ENCODE measurements at regions not wholly inside any gene's neighbourhood (a gene's known extent, or its start where the extent isn't known, plus 50 kb on each side); places are given as distances from the start of the nearest gene placed in this dataset.
"Not testable (repeated sequence)": the region's sequence is repeated elsewhere in the genome, so short reads cannot be mapped to it uniquely, and the experiment has no call there.

- Histone ChIP-seq H3K4me1 (ENCODE audit: control insufficient read depth, insufficient read depth, low read length) (no peaks in the 10 kb centered on the region), H3K4me3 (ENCODE audit: low read depth in 2 of 2, low read length in 2 of 2) (no peak overlapping the region), H3K9me3 (ENCODE audit: control insufficient read depth, insufficient read depth, low read depth, low read length) (no peaks in the 10 kb centered on the region), H3K36me3 (ENCODE audit: control insufficient read depth, insufficient read depth, low read length) (no peaks in the 10 kb centered on the region), H3K27me3 (ENCODE audit: control insufficient read depth, insufficient read depth, low read length) (no peaks in the 10 kb centered on the region), H3K27ac (ENCODE audit: low read length) (no peak overlapping the region)
- no peak for TF ChIP-seq REST (IDR thresholded peaks at IDR 0.05; ENCODE audit: insufficient read depth in 1 of 2, low read depth in 2 of 2, low read length in 1 of 2)
- TF ChIP-seq SIN3A (IDR thresholded peaks at IDR 0.05; ENCODE audit: borderline replicate concordance, insufficient read depth, low read depth, low read length): no peak
- TF ChIP-seq TCF7L2 (IDR thresholded peaks at IDR 0.05; ENCODE audit: low read depth, low read length): no peak
- TF ChIP-seq CTCF (IDR thresholded peaks at IDR 0.05): no peak
- TF ChIP-seq POLR2AphosphoS5 (IDR thresholded peaks at IDR 0.05; ENCODE audit: low read depth, low read length): no peak
- intact Hi-C loops (cut with micrococcal nuclease; ENCODE audit: unreplicated experiment) (no loop called here), in situ Hi-C loops (cut with HindIII; ENCODE audit: low pct_unique_long_range_greater_than_20kb, low sequenced_read_pairs) (no loop called here)
- ATAC-seq (no peak), DNase-seq (ENCODE audit: low read depth, low spot score) (no peak)
- POLR2A ChIA-PET: no interaction called here
- CTCF ChIA-PET: no interaction called here
- BruUV-seq (replicated peaks): no TSS peak
Observed at GRCh38 chr6:11848346-11848651, 69.7 kb upstream of the ADTRP start.

GRCh38 chr6:11847515-11848345 lies 69.1 kb upstream of the ADTRP start:
- TF ChIP-seq CTCF (IDR thresholded peaks at IDR 0.05) (no peak), TCF7L2 (IDR thresholded peaks at IDR 0.05; ENCODE audit: low read depth, low read length) (no peak), POLR2AphosphoS5 (IDR thresholded peaks at IDR 0.05; ENCODE audit: low read depth, low read length) (no peak), SIN3A (IDR thresholded peaks at IDR 0.05; ENCODE audit: borderline replicate concordance, insufficient read depth, low read depth, low read length) (no peak), REST (IDR thresholded peaks at IDR 0.05; ENCODE audit: insufficient read depth in 1 of 2, low read depth in 2 of 2, low read length in 1 of 2) (no peak)
- intact Hi-C loops (cut with micrococcal nuclease; ENCODE audit: unreplicated experiment): no loop called here
- DNase-seq (ENCODE audit: low read depth, low spot score) (no peak), ATAC-seq (no peak)
- ChIA-PET POLR2A (no interaction called here), CTCF (no interaction called here)
- no peaks in the 10 kb centered on the region for H3K27me3 ChIP-seq (ENCODE audit: control insufficient read depth, insufficient read depth, low read length)
- no peaks in the 10 kb centered on the region for H3K4me1 ChIP-seq (ENCODE audit: control insufficient read depth, insufficient read depth, low read length)
- no peak overlapping the region for H3K27ac ChIP-seq (ENCODE audit: low read length)
- H3K4me3 ChIP-seq (ENCODE audit: low read depth in 2 of 2, low read length in 2 of 2): no peak overlapping the region
- no TSS peak for BruUV-seq (replicated peaks)
- in situ Hi-C loops (cut with HindIII; ENCODE audit: low pct_unique_long_range_greater_than_20kb, low sequenced_read_pairs): no loop called here
- no peaks in the 10 kb centered on the region for H3K36me3 ChIP-seq (ENCODE audit: control insufficient read depth, insufficient read depth, low read length)
- H3K9me3 ChIP-seq (ENCODE audit: control insufficient read depth, insufficient read depth, low read depth, low read length): no peaks in the 10 kb centered on the region

- BruUV-seq (replicated peaks); ATAC-seq; POLR2A ChIA-PET; H3K9me3 ChIP-seq (ENCODE audit: control insufficient read depth, insufficient read depth, low read depth, low read length); in situ Hi-C loops (cut with HindIII; ENCODE audit: low pct_unique_long_range_greater_than_20kb, low sequenced_read_pairs); H3K27ac ChIP-seq (ENCODE audit: low read length); intact Hi-C loops (cut with micrococcal nuclease; ENCODE audit: unreplicated experiment); H3K27me3 ChIP-seq (ENCODE audit: control insufficient read depth, insufficient read depth, low read length); CTCF ChIA-PET; DNase-seq (ENCODE audit: low read depth, low spot score); H3K4me1 ChIP-seq (ENCODE audit: control insufficient read depth, insufficient read depth, low read length); H3K4me3 ChIP-seq (ENCODE audit: low read depth in 2 of 2, low read length in 2 of 2); H3K36me3 ChIP-seq (ENCODE audit: control insufficient read depth, insufficient read depth, low read length): not testable (repeated sequence)
Observed at GRCh38 chr6:11847068-11847467, 68.5 kb upstream of the ADTRP start.
